ENCODE measurements at regions not wholly inside any gene's neighbourhood (a gene's known extent, or its start where the extent isn't known, plus 50 kb on each side); places are given as distances from the start of the nearest gene placed in this dataset.

GRCh38 chr7:41910940-41911600 is 208.2 kb upstream of the INHBA start:
- no peak for DNase-seq
- CTCF ChIA-PET = interaction anchor here (0.6 to 0.7 kb wide), 2 partner anchors 24 to 110 kb away, joined by 3 read pairs; no protein-coding TSS in a partner anchor

GRCh38 chr7:41907444-41907843 is 204.6 kb upstream of the INHBA start:
- Mint-ChIP-seq H3K4me3 (no peak overlapping the region), H3K27ac (no peak overlapping the region), H3K27me3 (no peaks in the 10 kb centered on the region), H3K36me3 (no peaks in the 10 kb centered on the region), H3K9me3 (peaks cover 6% of the 10 kb centered on the region), H3K4me1 (no peaks in the 10 kb centered on the region)
- CTCF ChIA-PET = no interaction called here
- no peak for DNase-seq

More at GRCh38 chr7:41910940-41911600, 208.2 kb upstream of the INHBA start:
- Mint-ChIP-seq H3K27me3 (no peaks in the 10 kb centered on the region), H3K27ac (no peak overlapping the region), H3K9me3 (no peaks in the 10 kb centered on the region), H3K4me1 (no peaks in the 10 kb centered on the region), H3K36me3 (no peaks in the 10 kb centered on the region), H3K4me3 (no peak overlapping the region)

- H3K27me3 Mint-ChIP-seq = peaks cover 15% of the 10 kb centered on the region
Observed at GRCh38 chr7:41900532-41900931, 197.6 kb upstream of the INHBA start.

GRCh38 chr7:41899823-41900433 is 197.0 kb upstream of the INHBA start:
- Mint-ChIP-seq H3K4me3 (no peak overlapping the region), H3K9me3 (peaks cover 2% of the 10 kb centered on the region), H3K27me3 (peaks cover 15% of the 10 kb centered on the region), H3K27ac (no peak overlapping the region), H3K4me1 (no peaks in the 10 kb centered on the region), H3K36me3 (no peaks in the 10 kb centered on the region)
- CTCF ChIA-PET = no interaction called here
- DNase-seq = no peak

More at GRCh38 chr7:41900532-41900931, 197.6 kb upstream of the INHBA start:
- no peak overlapping the region for H3K4me3 Mint-ChIP-seq
- peaks cover 3% of the 10 kb centered on the region for H3K9me3 Mint-ChIP-seq
- CTCF ChIA-PET = interaction anchor here (1.1 kb wide), 1 partner anchor 40 kb away, joined by 4 read pairs; no protein-coding TSS in a partner anchor
- no peaks in the 10 kb centered on the region for H3K4me1 Mint-ChIP-seq
- no peak overlapping the region for H3K27ac Mint-ChIP-seq
- DNase-seq = no peak
- no peaks in the 10 kb centered on the region for H3K36me3 Mint-ChIP-seq

- H3K36me3 Mint-ChIP-seq = no peaks in the 10 kb centered on the region
- H3K4me3 Mint-ChIP-seq = no peak overlapping the region
- H3K4me1 Mint-ChIP-seq = peaks cover 3% of the 10 kb centered on the region
- peaks cover 12% of the 10 kb centered on the region for H3K27me3 Mint-ChIP-seq
- H3K9me3 Mint-ChIP-seq = no peaks in the 10 kb centered on the region
- DNase-seq = no peak
- no peak overlapping the region for H3K27ac Mint-ChIP-seq
- CTCF ChIA-PET = no interaction called here
Observed at GRCh38 chr7:41893656-41894055, 190.8 kb upstream of the INHBA start.

- CTCF ChIA-PET = interaction anchor here (1.1 kb wide), 2 partner anchors 13 to 37 kb away, joined by 3 read pairs; no protein-coding TSS in a partner anchor
- H3K27ac Mint-ChIP-seq = no peak overlapping the region
- H3K4me3 Mint-ChIP-seq = no peak overlapping the region
- H3K36me3 Mint-ChIP-seq = no peaks in the 10 kb centered on the region
- DNase-seq = no peak
- no peaks in the 10 kb centered on the region for H3K9me3 Mint-ChIP-seq
- peaks cover 11% of the 10 kb centered on the region for H3K27me3 Mint-ChIP-seq
- peaks cover 3% of the 10 kb centered on the region for H3K4me1 Mint-ChIP-seq
Observed at GRCh38 chr7:41892356-41893100, 189.6 kb upstream of the INHBA start.

- Mint-ChIP-seq H3K27ac (no peak overlapping the region), H3K4me3 (no peak overlapping the region), H3K9me3 (no peaks in the 10 kb centered on the region), H3K4me1 (peaks cover 3% of the 10 kb centered on the region), H3K36me3 (no peaks in the 10 kb centered on the region), H3K27me3 (peaks cover 12% of the 10 kb centered on the region)
- no peak for DNase-seq
- CTCF ChIA-PET = interaction anchor here (0.8 to 1.1 kb wide), 3 partner anchors 26 to 49 kb away, joined by 3 to 4 read pairs (median 3); no protein-coding TSS in a partner anchor
Observed at GRCh38 chr7:41891950-41892349, 189.1 kb upstream of the INHBA start.

- H3K27ac Mint-ChIP-seq = no peak overlapping the region
- CTCF ChIA-PET = interaction anchor here (0.6 to 1.0 kb wide), 2 partner anchors 25 to 30 kb away, joined by 3 to 4 read pairs; no protein-coding TSS in a partner anchor
- peaks cover 3% of the 10 kb centered on the region for H3K4me1 Mint-ChIP-seq
Observed at GRCh38 chr7:41890631-41891274, 187.9 kb upstream of the INHBA start.

GRCh38 chr7:41889472-41889871 is 186.6 kb upstream of the INHBA start:
- Mint-ChIP-seq H3K4me1 (peaks cover 3% of the 10 kb centered on the region), H3K4me3 (no peak overlapping the region), H3K27ac (no peak overlapping the region), H3K36me3 (no peaks in the 10 kb centered on the region), H3K27me3 (peaks cover 8% of the 10 kb centered on the region), H3K9me3 (peaks cover 3% of the 10 kb centered on the region)
- no peak for DNase-seq
- CTCF ChIA-PET = no interaction called here

More at GRCh38 chr7:41890631-41891274, 187.9 kb upstream of the INHBA start:
- Mint-ChIP-seq H3K27me3 (peaks cover 9% of the 10 kb centered on the region), H3K9me3 (no peaks in the 10 kb centered on the region), H3K36me3 (no peaks in the 10 kb centered on the region), H3K4me3 (no peak overlapping the region)
- no peak for DNase-seq

- CTCF ChIA-PET = no interaction called here
- Mint-ChIP-seq H3K4me1 (peaks cover 3% of the 10 kb centered on the region), H3K9me3 (peaks cover 3% of the 10 kb centered on the region), H3K36me3 (no peaks in the 10 kb centered on the region), H3K27me3 (peaks cover 5% of the 10 kb centered on the region), H3K27ac (no peak overlapping the region), H3K4me3 (no peak overlapping the region)
- DNase-seq = no peak
Observed at GRCh38 chr7:41889040-41889439, 186.2 kb upstream of the INHBA start.

GRCh38 chr7:41887416-41887815 is 184.5 kb upstream of the INHBA start:
- Mint-ChIP-seq H3K4me1 (peaks cover 11% of the 10 kb centered on the region), H3K27ac (no peak overlapping the region)
- CTCF ChIA-PET = no interaction called here

GRCh38 chr7:41886901-41887311 is 184.0 kb upstream of the INHBA start:
- Mint-ChIP-seq H3K9me3 (peaks cover 13% of the 10 kb centered on the region), H3K36me3 (peaks cover 12% of the 10 kb centered on the region), H3K27me3 (peaks cover 5% of the 10 kb centered on the region), H3K4me3 (no peak overlapping the region), H3K27ac (no peak overlapping the region), H3K4me1 (peaks cover 16% of the 10 kb centered on the region)
- DNase-seq = no peak
- CTCF ChIA-PET = no interaction called here

More at GRCh38 chr7:41887416-41887815, 184.5 kb upstream of the INHBA start:
- Mint-ChIP-seq H3K27me3 (peaks cover 5% of the 10 kb centered on the region), H3K4me3 (no peak overlapping the region), H3K9me3 (peaks cover 11% of the 10 kb centered on the region), H3K36me3 (peaks cover 8% of the 10 kb centered on the region)
- DNase-seq = no peak

- H3K27me3 Mint-ChIP-seq = peaks cover 5% of the 10 kb centered on the region
- H3K4me3 Mint-ChIP-seq = no peak overlapping the region
- no peak overlapping the region for H3K27ac Mint-ChIP-seq
- H3K36me3 Mint-ChIP-seq = peaks cover 16% of the 10 kb centered on the region
- peaks cover 21% of the 10 kb centered on the region for H3K4me1 Mint-ChIP-seq
- DNase-seq = no peak
- peaks cover 16% of the 10 kb centered on the region for H3K9me3 Mint-ChIP-seq
- CTCF ChIA-PET = no interaction called here
Observed at GRCh38 chr7:41886262-41886900, 183.5 kb upstream of the INHBA start.

GRCh38 chr7:41885748-41886147 is 182.9 kb upstream of the INHBA start:
- Mint-ChIP-seq H3K4me3 (no peak overlapping the region), H3K27ac (no peak overlapping the region), H3K36me3 (peaks cover 20% of the 10 kb centered on the region), H3K9me3 (peaks cover 20% of the 10 kb centered on the region), H3K27me3 (peaks cover 5% of the 10 kb centered on the region), H3K4me1 (peaks cover 28% of the 10 kb centered on the region)
- CTCF ChIA-PET = no interaction called here
- no peak for DNase-seq

Measured in activated naive CD4-positive, alpha-beta T cell treated with anti-CD3 and anti-CD28 coated beads, Interleukin-2, amount 10 ng/mL, durations not matched to agents 7 days and 5 days (primary cell).